ENCODE measurements at regions not wholly inside any gene's neighbourhood (a gene's known extent, or its start where the extent isn't known, plus 50 kb on each side); places are given as distances from the start of the nearest gene placed in this dataset.
"Not testable (repeated sequence)": the region's sequence is repeated elsewhere in the genome, so short reads cannot be mapped to it uniquely, and the experiment has no call there.

DNA sequence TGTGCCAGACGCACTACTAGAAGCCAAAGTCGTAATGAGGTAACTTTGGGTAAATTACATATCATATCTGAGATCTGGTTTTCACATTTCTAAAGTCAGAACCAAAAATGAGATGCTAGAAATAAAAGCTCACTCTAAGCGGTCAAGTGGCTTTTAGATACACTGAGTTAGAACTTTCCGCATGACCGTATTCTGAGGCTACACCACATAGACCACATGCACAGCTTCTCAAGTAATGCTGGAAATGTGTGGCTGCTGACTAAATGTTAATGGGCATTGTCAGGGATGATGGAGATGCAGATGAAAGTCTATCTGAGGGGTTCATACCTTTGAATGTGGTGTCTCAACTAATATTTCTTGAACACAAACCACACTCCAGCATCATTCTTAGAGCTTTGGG, 316.8 kb downstream of the ANAPC1 start:
- not testable (repeated sequence) for H3K4me1 ChIP-seq (ENCODE audit: control insufficient read depth in 5 of 5, insufficient read depth in 5 of 5, low read length in 5 of 5); H3K27ac ChIP-seq (ENCODE audit: low read depth in 1 of 2, low read length in 1 of 2); H3K36me3 ChIP-seq (ENCODE audit: control insufficient read depth in 4 of 4, insufficient read depth in 4 of 4, low read length in 4 of 4); H3K27me3 ChIP-seq (ENCODE audit: control insufficient read depth in 3 of 3, insufficient read depth in 3 of 3, low read length in 2 of 3); ATAC-seq (ENCODE audit: insufficient read depth, low FRiP score); H3K9ac ChIP-seq (ENCODE audit: insufficient read depth in 1 of 2, low read length in 2 of 2); H3K9me3 ChIP-seq (ENCODE audit: control insufficient read depth in 4 of 4, insufficient read depth in 3 of 4, low read length in 3 of 4); DNase-seq; H3K4me3 ChIP-seq
- WGBS, 2 donors, result 79 to 80% methylated on average over 5 of the region's 5 CpGs

GRCh38 chr2:111569356-111570199, 314.4 kb downstream of the ANAPC1 start:
- H3K27me3 ChIP-seq (ENCODE audit: control insufficient read depth in 3 of 3, insufficient read depth in 3 of 3, low read length in 2 of 3); H3K9ac ChIP-seq (ENCODE audit: insufficient read depth in 1 of 2, low read length in 2 of 2); H3K36me3 ChIP-seq (ENCODE audit: control insufficient read depth in 4 of 4, insufficient read depth in 4 of 4, low read length in 4 of 4); ATAC-seq (ENCODE audit: insufficient read depth, low FRiP score); H3K27ac ChIP-seq (ENCODE audit: low read depth in 1 of 2, low read length in 1 of 2); H3K9me3 ChIP-seq (ENCODE audit: control insufficient read depth in 4 of 4, insufficient read depth in 3 of 4, low read length in 3 of 4); H3K4me1 ChIP-seq (ENCODE audit: control insufficient read depth in 5 of 5, insufficient read depth in 5 of 5, low read length in 5 of 5); H3K4me3 ChIP-seq: not testable (repeated sequence)
- DNase-seq, result peak in 1 of 3 donors; percentile 4
- 50 to 61% methylated on average over 4 of the region's 5 CpGs for WGBS, 2 donors

- DNase-seq; H3K27me3 ChIP-seq (ENCODE audit: control insufficient read depth in 3 of 3, insufficient read depth in 3 of 3, low read length in 2 of 3); ATAC-seq (ENCODE audit: insufficient read depth, low FRiP score); H3K9ac ChIP-seq (ENCODE audit: insufficient read depth in 1 of 2, low read length in 2 of 2); H3K4me1 ChIP-seq (ENCODE audit: control insufficient read depth in 5 of 5, insufficient read depth in 5 of 5, low read length in 5 of 5); H3K27ac ChIP-seq (ENCODE audit: low read depth in 1 of 2, low read length in 1 of 2); H3K4me3 ChIP-seq; H3K36me3 ChIP-seq (ENCODE audit: control insufficient read depth in 4 of 4, insufficient read depth in 4 of 4, low read length in 4 of 4); H3K9me3 ChIP-seq (ENCODE audit: control insufficient read depth in 4 of 4, insufficient read depth in 3 of 4, low read length in 3 of 4): not testable (repeated sequence)
- 27 to 47% methylated on average over 6 of the region's 9 CpGs for WGBS, 2 donors
These were observed 313.5 kb downstream of the ANAPC1 start for GRCh38 chr2:111570300-111571114.

- H3K27me3 ChIP-seq (ENCODE audit: control insufficient read depth in 3 of 3, insufficient read depth in 3 of 3, low read length in 2 of 3); H3K9ac ChIP-seq (ENCODE audit: insufficient read depth in 1 of 2, low read length in 2 of 2); ATAC-seq (ENCODE audit: insufficient read depth, low FRiP score); H3K4me1 ChIP-seq (ENCODE audit: control insufficient read depth in 5 of 5, insufficient read depth in 5 of 5, low read length in 5 of 5); H3K27ac ChIP-seq (ENCODE audit: low read depth in 1 of 2, low read length in 1 of 2); DNase-seq; H3K9me3 ChIP-seq (ENCODE audit: control insufficient read depth in 4 of 4, insufficient read depth in 3 of 4, low read length in 3 of 4); H3K4me3 ChIP-seq; H3K36me3 ChIP-seq (ENCODE audit: control insufficient read depth in 4 of 4, insufficient read depth in 4 of 4, low read length in 4 of 4): not testable (repeated sequence)
- WGBS, 2 donors, result 94 to 96% methylated on average over 4 of the region's 4 CpGs
These were observed 309.2 kb downstream of the ANAPC1 start for GRCh38 chr2:111574803-111575202.

DNA sequence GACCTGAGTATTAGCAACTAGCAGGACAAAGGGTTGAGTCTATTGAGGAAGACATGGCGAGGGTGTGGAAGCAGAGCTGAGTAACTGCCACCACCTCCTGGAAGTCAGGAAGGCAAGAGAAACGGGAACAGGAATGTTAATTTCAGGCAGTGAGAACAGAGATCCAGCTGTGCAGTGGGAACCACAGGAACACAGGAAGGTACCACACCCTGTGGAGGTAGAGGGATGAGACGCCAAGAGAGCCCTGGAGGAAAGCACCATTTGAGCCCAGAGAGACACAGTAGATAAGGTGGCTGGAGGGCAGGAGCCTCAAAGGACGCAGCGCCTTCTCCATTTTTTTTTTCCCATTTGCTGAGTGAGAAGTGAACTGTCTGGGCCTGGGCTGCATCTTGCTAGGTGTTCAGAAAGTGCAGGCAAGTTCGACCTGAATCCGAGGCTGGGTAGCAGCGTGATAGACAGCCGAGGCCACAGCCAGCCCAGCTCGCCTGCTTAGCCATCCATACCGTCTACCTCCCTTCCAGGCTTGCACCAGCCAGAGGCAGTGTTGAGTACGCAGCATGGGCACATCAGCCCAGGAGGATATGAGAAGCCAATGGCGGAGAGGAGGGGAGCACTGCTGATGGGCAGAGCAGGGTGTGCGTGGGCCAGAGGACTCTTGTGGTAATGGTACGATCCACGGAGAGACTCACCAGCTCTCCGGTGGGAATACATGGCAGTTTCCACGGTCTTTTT, 306.7 kb downstream of the ANAPC1 start:
- H3K4me3 ChIP-seq; ATAC-seq (ENCODE audit: insufficient read depth, low FRiP score); DNase-seq; H3K36me3 ChIP-seq (ENCODE audit: control insufficient read depth in 4 of 4, insufficient read depth in 4 of 4, low read length in 4 of 4); H3K27ac ChIP-seq (ENCODE audit: low read depth in 1 of 2, low read length in 1 of 2); H3K4me1 ChIP-seq (ENCODE audit: control insufficient read depth in 5 of 5, insufficient read depth in 5 of 5, low read length in 5 of 5); H3K9me3 ChIP-seq (ENCODE audit: control insufficient read depth in 4 of 4, insufficient read depth in 3 of 4, low read length in 3 of 4); H3K9ac ChIP-seq (ENCODE audit: insufficient read depth in 1 of 2, low read length in 2 of 2); H3K27me3 ChIP-seq (ENCODE audit: control insufficient read depth in 3 of 3, insufficient read depth in 3 of 3, low read length in 2 of 3): not testable (repeated sequence)
- 87 to 92% methylated on average over 13 to 17 of the region's 18 CpGs for WGBS, 2 donors

DNA sequence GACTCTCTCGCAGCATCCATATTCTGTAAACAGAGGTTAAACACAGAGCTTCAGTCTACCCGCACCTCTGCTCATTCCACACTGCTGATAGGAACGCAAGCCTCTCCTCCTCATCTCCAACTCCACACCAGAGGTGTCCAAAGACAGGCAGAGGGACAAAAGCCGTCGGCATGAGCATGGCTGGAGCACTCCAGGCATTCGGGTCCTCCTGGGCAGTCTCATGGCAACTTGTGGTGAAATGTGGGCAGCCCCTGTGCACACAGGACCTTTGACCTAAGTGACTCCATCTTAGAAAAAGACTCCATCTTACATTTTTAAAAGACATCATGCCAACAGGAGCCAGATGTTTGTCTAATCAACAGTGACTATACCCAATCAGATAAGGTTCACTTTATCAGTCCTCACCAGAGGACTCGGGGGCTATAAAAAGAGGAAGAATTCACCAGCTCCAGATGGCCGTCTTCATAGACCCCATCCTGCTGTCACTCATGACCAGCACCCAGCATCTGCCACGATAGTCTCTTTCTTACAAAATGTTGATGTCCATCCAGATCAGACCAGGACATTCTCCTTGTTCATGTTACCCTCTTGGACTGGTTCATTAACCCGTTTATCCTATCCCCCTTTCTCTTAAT, 304.4 kb downstream of the ANAPC1 start:
- not testable (repeated sequence) for H3K4me3 ChIP-seq; H3K27ac ChIP-seq (ENCODE audit: low read depth in 1 of 2, low read length in 1 of 2); H3K9ac ChIP-seq (ENCODE audit: insufficient read depth in 1 of 2, low read length in 2 of 2); H3K36me3 ChIP-seq (ENCODE audit: control insufficient read depth in 4 of 4, insufficient read depth in 4 of 4, low read length in 4 of 4); H3K27me3 ChIP-seq (ENCODE audit: control insufficient read depth in 3 of 3, insufficient read depth in 3 of 3, low read length in 2 of 3); H3K4me1 ChIP-seq (ENCODE audit: control insufficient read depth in 5 of 5, insufficient read depth in 5 of 5, low read length in 5 of 5); DNase-seq; H3K9me3 ChIP-seq (ENCODE audit: control insufficient read depth in 4 of 4, insufficient read depth in 3 of 4, low read length in 3 of 4); ATAC-seq (ENCODE audit: insufficient read depth, low FRiP score)
- 75 to 82% methylated on average over 7 to 9 of the region's 10 CpGs for WGBS, 2 donors

DNA sequence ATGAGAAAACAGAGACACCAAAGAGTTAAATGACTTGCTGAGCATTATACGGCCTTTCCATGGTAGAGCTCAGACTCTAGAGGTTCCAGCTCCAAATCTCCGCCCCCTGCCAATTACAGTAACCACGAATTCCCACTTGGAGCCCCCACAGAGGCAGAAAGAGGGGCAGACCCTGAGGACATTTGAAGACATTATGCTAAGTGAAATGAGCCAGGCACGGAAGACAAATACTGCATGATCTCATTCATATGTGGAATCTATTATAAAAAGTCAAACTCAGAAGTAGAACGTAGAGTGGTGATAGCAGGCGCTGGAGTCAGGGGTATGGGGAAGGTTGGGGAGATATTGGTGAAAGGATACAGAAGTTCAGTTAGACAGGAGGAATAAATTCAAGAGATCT, 303.4 kb downstream of the ANAPC1 start:
- ATAC-seq (ENCODE audit: insufficient read depth, low FRiP score); H3K9me3 ChIP-seq (ENCODE audit: control insufficient read depth in 4 of 4, insufficient read depth in 3 of 4, low read length in 3 of 4); H3K4me1 ChIP-seq (ENCODE audit: control insufficient read depth in 5 of 5, insufficient read depth in 5 of 5, low read length in 5 of 5); DNase-seq; H3K36me3 ChIP-seq (ENCODE audit: control insufficient read depth in 4 of 4, insufficient read depth in 4 of 4, low read length in 4 of 4); H3K4me3 ChIP-seq; H3K27ac ChIP-seq (ENCODE audit: low read depth in 1 of 2, low read length in 1 of 2); H3K9ac ChIP-seq (ENCODE audit: insufficient read depth in 1 of 2, low read length in 2 of 2); H3K27me3 ChIP-seq (ENCODE audit: control insufficient read depth in 3 of 3, insufficient read depth in 3 of 3, low read length in 2 of 3): not testable (repeated sequence)
- WGBS, 2 donors, result no CpG with 5 or more reads among the region's 6 CpGs

All from lung (tissue), 9 donors.